ENCODE measurements at regions not wholly inside any gene's neighbourhood (a gene's known extent, or its start where the extent isn't known, plus 50 kb on each side); places are given as distances from the start of the nearest gene placed in this dataset.

DNA sequence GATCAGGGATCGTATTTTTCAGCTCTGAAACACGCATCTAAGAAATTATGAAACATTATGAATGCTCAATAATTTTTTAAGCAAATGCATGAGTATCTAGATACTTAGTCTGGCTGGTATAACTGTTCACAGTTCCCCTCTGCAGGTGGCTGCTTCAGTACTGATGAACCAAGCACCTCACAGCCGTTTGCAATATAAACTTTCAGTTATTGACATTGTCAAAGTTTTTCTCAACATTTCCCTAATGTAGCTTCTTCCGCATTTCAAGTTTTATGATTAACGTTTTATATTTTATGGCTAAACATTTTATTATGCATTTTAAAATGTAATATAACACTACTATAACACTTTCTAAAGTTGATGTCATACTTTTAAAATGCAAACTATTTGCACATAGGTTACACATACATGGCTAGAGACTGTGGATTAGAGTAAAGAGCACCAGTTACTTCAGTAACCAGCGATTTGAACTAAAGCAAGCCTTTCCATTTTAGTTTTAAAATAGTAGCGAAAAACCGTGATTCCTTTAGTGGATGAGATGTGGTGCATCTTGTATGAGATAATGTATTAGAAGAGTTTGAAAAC, 495.4 kb downstream of the XIRP2 start:
- TF ChIP-seq, protein P1, sequence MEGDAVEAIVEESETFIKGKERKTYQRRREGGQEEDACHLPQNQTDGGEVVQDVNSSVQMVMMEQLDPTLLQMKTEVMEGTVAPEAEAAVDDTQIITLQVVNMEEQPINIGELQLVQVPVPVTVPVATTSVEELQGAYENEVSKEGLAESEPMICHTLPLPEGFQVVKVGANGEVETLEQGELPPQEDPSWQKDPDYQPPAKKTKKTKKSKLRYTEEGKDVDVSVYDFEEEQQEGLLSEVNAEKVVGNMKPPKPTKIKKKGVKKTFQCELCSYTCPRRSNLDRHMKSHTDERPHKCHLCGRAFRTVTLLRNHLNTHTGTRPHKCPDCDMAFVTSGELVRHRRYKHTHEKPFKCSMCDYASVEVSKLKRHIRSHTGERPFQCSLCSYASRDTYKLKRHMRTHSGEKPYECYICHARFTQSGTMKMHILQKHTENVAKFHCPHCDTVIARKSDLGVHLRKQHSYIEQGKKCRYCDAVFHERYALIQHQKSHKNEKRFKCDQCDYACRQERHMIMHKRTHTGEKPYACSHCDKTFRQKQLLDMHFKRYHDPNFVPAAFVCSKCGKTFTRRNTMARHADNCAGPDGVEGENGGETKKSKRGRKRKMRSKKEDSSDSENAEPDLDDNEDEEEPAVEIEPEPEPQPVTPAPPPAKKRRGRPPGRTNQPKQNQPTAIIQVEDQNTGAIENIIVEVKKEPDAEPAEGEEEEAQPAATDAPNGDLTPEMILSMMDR (IDR thresholded peaks at IDR 0.05): no peak
- no peak for TF ChIP-seq POLR2A (IDR thresholded peaks at IDR 0.05)
- no peak overlapping the region for H3K27ac ChIP-seq
- no peak overlapping the region for H3K4me3 ChIP-seq
- H3K27me3 ChIP-seq: no peaks in the 10 kb centered on the region
- no peaks in the 10 kb centered on the region for H3K9me3 ChIP-seq
- no peak for DNase-seq
- H3K36me3 ChIP-seq: no peaks in the 10 kb centered on the region
- H3K4me1 ChIP-seq: no peaks in the 10 kb centered on the region
- intact Hi-C loops (cut with DNase I; ENCODE audit: low total_unique reads): no loop called here

DNA sequence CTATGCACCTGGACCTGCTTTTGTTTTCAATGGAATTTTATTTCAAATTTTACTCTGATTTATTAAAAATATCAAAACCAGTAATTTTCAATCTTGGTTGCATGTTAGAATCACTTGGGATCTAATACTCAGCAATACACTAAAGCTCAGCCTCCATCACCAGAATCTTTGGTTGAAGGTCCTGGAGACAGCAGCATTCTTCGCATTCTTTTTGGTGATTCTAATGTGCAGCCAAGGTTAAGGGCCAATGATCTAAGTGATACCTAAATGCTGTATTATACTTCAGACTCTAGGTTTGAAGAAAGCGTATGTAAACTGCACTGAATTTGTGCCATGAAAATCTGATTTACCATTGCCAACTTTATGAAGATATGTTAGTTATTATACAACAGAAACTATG, 493.1 kb downstream of the XIRP2 start:
- Histone ChIP-seq H3K4me3 (no peak overlapping the region), H3K27me3 (no peaks in the 10 kb centered on the region), H3K4me1 (no peaks in the 10 kb centered on the region), H3K27ac (no peak overlapping the region), H3K36me3 (no peaks in the 10 kb centered on the region), H3K9me3 (no peaks in the 10 kb centered on the region)
- TF ChIP-seq POLR2A (IDR thresholded peaks at IDR 0.05): no peak
- TF ChIP-seq, protein P1 (IDR thresholded peaks at IDR 0.05): no peak
- intact Hi-C loops (cut with DNase I; ENCODE audit: low total_unique reads): no loop called here
- no peak for DNase-seq

DNA sequence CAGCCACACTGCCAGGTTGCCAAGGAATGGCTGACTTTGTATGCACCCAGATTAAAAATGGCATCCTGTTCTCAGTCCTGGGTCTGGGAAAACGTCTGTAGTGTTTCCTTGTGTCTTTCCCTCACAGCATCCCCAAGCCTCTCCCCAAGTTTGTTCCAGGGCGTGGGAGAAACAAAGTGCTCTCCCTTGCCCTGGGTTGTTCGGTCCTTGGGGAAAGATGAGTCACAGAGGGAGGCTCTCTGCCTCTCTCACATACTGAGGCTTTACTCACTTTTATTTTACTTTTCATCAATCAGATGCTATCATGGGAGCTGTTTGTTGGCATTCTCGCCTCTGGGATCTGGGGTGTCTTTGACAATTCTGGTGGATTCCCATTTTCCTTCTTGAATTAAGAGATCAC, 492.3 kb downstream of the XIRP2 start:
- H3K36me3 ChIP-seq: no peaks in the 10 kb centered on the region
- intact Hi-C loops (cut with DNase I; ENCODE audit: low total_unique reads): no loop called here
- H3K4me1 ChIP-seq: no peaks in the 10 kb centered on the region
- DNase-seq: no peak
- H3K27me3 ChIP-seq: no peaks in the 10 kb centered on the region
- H3K27ac ChIP-seq: no peak overlapping the region
- H3K4me3 ChIP-seq: no peak overlapping the region
- TF ChIP-seq, protein P1 (IDR thresholded peaks at IDR 0.05): no peak
- TF ChIP-seq POLR2A (IDR thresholded peaks at IDR 0.05): no peak
- no peaks in the 10 kb centered on the region for H3K9me3 ChIP-seq

- Histone ChIP-seq H3K27ac (no peak overlapping the region), H3K4me1 (no peaks in the 10 kb centered on the region), H3K9me3 (no peaks in the 10 kb centered on the region), H3K36me3 (no peaks in the 10 kb centered on the region), H3K27me3 (no peaks in the 10 kb centered on the region), H3K4me3 (no peak overlapping the region)
- intact Hi-C loops (cut with DNase I; ENCODE audit: low total_unique reads): no loop called here
- TF ChIP-seq, protein P1 (IDR thresholded peaks at IDR 0.05): no peak
- TF ChIP-seq POLR2A (IDR thresholded peaks at IDR 0.05): no peak
- DNase-seq: no peak
These were observed 491.8 kb downstream of the XIRP2 start for GRCh38 chr2:167380094-167380493.

GRCh38 chr2:167369083-167369482, 480.8 kb downstream of the XIRP2 start:
- H3K4me3 ChIP-seq: no peak overlapping the region
- H3K4me1 ChIP-seq: no peaks in the 10 kb centered on the region
- H3K27ac ChIP-seq: no peak overlapping the region
- DNase-seq: no peak
- no peaks in the 10 kb centered on the region for H3K36me3 ChIP-seq
- no peaks in the 10 kb centered on the region for H3K9me3 ChIP-seq
- no peaks in the 10 kb centered on the region for H3K27me3 ChIP-seq
- intact Hi-C loops (cut with DNase I; ENCODE audit: low total_unique reads): no loop called here
- TF ChIP-seq, protein P1 (IDR thresholded peaks at IDR 0.05): no peak
- no peak for TF ChIP-seq POLR2A (IDR thresholded peaks at IDR 0.05)
